Loucy (cell line): ENCODE measurements at regions not wholly inside any gene's neighbourhood (a gene's known extent, or its start where the extent isn't known, plus 50 kb on each side); places are given as distances from the start of the nearest gene placed in this dataset.
"Not testable (repeated sequence)": the region's sequence is repeated elsewhere in the genome, so short reads cannot be mapped to it uniquely, and the experiment has no call there.

Source experiments
- H2AFZ ChIP-seq: fragments of 200-600 bp; sonication (generic); 2 replicates; pipeline ENCODE4 v1.6.0; 2016; ENCODE audit warnings: antibody characterized with exemption, mild to moderate bottlenecking, low read length, moderate library complexity
- H3F3A ChIP-seq: fragments of 200-600 bp; 2 replicates; pipeline ENCODE4 v1.6.0; 2016; ENCODE audit warnings: antibody characterized with exemption, low read depth, mild to moderate bottlenecking
- H3K27me3 ChIP-seq: fragments of 200-600 bp; sonication (generic); 2 replicates; pipeline ENCODE4 v1.6.1; 2014; ENCODE audit warnings: low read length, mild to moderate bottlenecking; ENCODE audit not compliant: insufficient read depth, poor library complexity, severe bottlenecking
- H3K36me3 ChIP-seq: fragments of 200-600 bp; sonication (generic); 2 replicates; pipeline ENCODE4 v1.6.1; 2016; ENCODE audit warnings: low read length; ENCODE audit not compliant: insufficient read depth
- H3K4me1 ChIP-seq: fragments of 200-600 bp; sonication (generic); 2 replicates; pipeline ENCODE4 v1.5.1; 2014; ENCODE audit warnings: low read length, mild to moderate bottlenecking; ENCODE audit not compliant: insufficient read depth, poor library complexity, severe bottlenecking
- H3K4me2 ChIP-seq: fragments of 200-600 bp; sonication (generic); 2 replicates; pipeline ENCODE4 v1.6.0; 2014; ENCODE audit warnings: antibody characterized with exemption, low read length, low read depth, mild to moderate bottlenecking; ENCODE audit not compliant: poor library complexity, severe bottlenecking
- H3K4me3 ChIP-seq: fragments of 200-600 bp; sonication (generic); 2 replicates; pipeline ENCODE4 v1.5.1; 2014; ENCODE audit warnings: low read length, mild to moderate bottlenecking, mixed read lengths; ENCODE audit not compliant: poor library complexity, severe bottlenecking
- H3K79me2 ChIP-seq: fragments of 200-600 bp; sonication (generic); 2 replicates; pipeline ENCODE4 v1.6.1; 2014; ENCODE audit warnings: low read length; ENCODE audit not compliant: insufficient read depth
- H3K9ac ChIP-seq: fragments of 200-600 bp; sonication (generic); 2 replicates; pipeline ENCODE4 v1.6.0; 2014; ENCODE audit warnings: mild to moderate bottlenecking, low read depth, low read length, moderate library complexity; ENCODE audit not compliant: poor library complexity, severe bottlenecking
- H3K9me2 ChIP-seq: fragments of 200-600 bp; sonication (generic); replicated peaks from 2 replicates; pipeline ENCODE4 v1.6.1; 2016; ENCODE audit warnings: low read depth, low read length, mixed read lengths
- H3K9me3 ChIP-seq: fragments of 200-600 bp; sonication (generic); 2 replicates; pipeline ENCODE4 v1.6.1; 2014; ENCODE audit warnings: mild to moderate bottlenecking, antibody characterized with exemption, low read length, low read depth; ENCODE audit not compliant: insufficient read depth
- H4K20me1 ChIP-seq: fragments of 200-600 bp; sonication (generic); 2 replicates; pipeline ENCODE4 v1.6.0; 2014; ENCODE audit warnings: antibody characterized with exemption, low read length, mild to moderate bottlenecking; ENCODE audit not compliant: insufficient read depth, poor library complexity, severe bottlenecking
- EZH2phosphoT487 ChIP-seq: fragments of 200-600 bp; IDR thresholded peaks from 2 replicates; pipeline ENCODE4 v1.6.1; 2018; ENCODE audit warnings: antibody characterized with exemption, mild to moderate bottlenecking, moderate library complexity, borderline replicate concordance
- TF ChIP-seq, protein P1 (sequence below): fragments of 200-600 bp; sonication (generic); conservative IDR thresholded peaks from 2 replicates; pipeline ENCODE4 v1.5.1; 2014; ENCODE audit warnings: mild to moderate bottlenecking, antibody characterized with exemption, low read length

- Histone ChIP-seq H3K9ac (no peak overlapping the region), H4K20me1 (no peaks in the 10 kb centered on the region), H3K4me1 (no peaks in the 10 kb centered on the region), H3K79me2 (no peaks in the 10 kb centered on the region), H3F3A (no peaks in the 10 kb centered on the region), H3K27me3 (no peaks in the 10 kb centered on the region), H3K9me3 (no peaks in the 10 kb centered on the region), H3K4me2 (no peak overlapping the region), H3K9me2 (no peaks in the 10 kb centered on the region), H2AFZ (no peak overlapping the region), H3K4me3 (no peak overlapping the region), H3K36me3 (no peaks in the 10 kb centered on the region)
- TF ChIP-seq, protein P1, sequence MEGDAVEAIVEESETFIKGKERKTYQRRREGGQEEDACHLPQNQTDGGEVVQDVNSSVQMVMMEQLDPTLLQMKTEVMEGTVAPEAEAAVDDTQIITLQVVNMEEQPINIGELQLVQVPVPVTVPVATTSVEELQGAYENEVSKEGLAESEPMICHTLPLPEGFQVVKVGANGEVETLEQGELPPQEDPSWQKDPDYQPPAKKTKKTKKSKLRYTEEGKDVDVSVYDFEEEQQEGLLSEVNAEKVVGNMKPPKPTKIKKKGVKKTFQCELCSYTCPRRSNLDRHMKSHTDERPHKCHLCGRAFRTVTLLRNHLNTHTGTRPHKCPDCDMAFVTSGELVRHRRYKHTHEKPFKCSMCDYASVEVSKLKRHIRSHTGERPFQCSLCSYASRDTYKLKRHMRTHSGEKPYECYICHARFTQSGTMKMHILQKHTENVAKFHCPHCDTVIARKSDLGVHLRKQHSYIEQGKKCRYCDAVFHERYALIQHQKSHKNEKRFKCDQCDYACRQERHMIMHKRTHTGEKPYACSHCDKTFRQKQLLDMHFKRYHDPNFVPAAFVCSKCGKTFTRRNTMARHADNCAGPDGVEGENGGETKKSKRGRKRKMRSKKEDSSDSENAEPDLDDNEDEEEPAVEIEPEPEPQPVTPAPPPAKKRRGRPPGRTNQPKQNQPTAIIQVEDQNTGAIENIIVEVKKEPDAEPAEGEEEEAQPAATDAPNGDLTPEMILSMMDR = no peak
- no peak for TF ChIP-seq EZH2phosphoT487
Observed at GRCh38 chrX:137143864-137144263, 110.1 kb upstream of the GPR101 start.

- not testable (repeated sequence) for H3K27me3 ChIP-seq, H3K9me3 ChIP-seq, H3F3A ChIP-seq, H3K36me3 ChIP-seq, H2AFZ ChIP-seq, H3K9ac ChIP-seq, H3K4me3 ChIP-seq, H3K4me2 ChIP-seq, H3K4me1 ChIP-seq, H3K9me2 ChIP-seq, H3K79me2 ChIP-seq, H4K20me1 ChIP-seq
Observed at GRCh38 chrX:137122651-137123050, 88.9 kb upstream of the GPR101 start.

GRCh38 chrX:137119049-137119448 is 85.3 kb upstream of the GPR101 start:
- Histone ChIP-seq H3K4me3 (no peak overlapping the region), H3K9me2 (no peaks in the 10 kb centered on the region), H3K9me3 (no peaks in the 10 kb centered on the region), H3K27me3 (no peaks in the 10 kb centered on the region), H3K36me3 (no peaks in the 10 kb centered on the region), H3K79me2 (no peaks in the 10 kb centered on the region), H2AFZ (no peak overlapping the region), H3K4me2 (no peak overlapping the region), H3K4me1 (no peaks in the 10 kb centered on the region), H3K9ac (no peak overlapping the region), H3F3A (no peaks in the 10 kb centered on the region), H4K20me1 (no peaks in the 10 kb centered on the region)
- TF ChIP-seq EZH2phosphoT487 = no peak

DNA sequence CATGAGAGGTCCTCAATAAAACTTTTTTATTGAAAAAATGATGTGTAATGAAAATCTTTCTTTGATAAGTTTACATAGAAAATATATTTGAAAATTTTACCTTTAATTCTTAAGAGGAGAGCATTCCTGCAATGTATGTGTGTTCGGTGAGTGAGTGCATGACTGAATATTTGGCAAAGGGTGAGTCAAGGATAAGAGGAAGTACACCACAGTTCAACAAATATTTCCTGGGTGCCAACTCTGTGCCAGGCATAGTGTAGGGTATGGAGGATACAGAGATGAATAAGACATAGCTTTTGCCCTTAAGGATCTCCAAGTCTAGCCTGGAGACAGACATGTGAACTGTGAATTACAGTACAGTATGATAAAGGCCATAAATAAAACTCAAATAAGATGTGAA is 84.7 kb upstream of the GPR101 start:
- H3K4me2 ChIP-seq = no peak overlapping the region
- no peak overlapping the region for H3K9ac ChIP-seq
- no peak for TF ChIP-seq EZH2phosphoT487
- TF ChIP-seq, protein P1 = no peak
- no peak overlapping the region for H3K4me3 ChIP-seq
- H3K79me2 ChIP-seq = no peaks in the 10 kb centered on the region
- no peaks in the 10 kb centered on the region for H3K27me3 ChIP-seq
- no peak overlapping the region for H2AFZ ChIP-seq
- no peaks in the 10 kb centered on the region for H3K9me3 ChIP-seq
- no peaks in the 10 kb centered on the region for H3K9me2 ChIP-seq
- H3K4me1 ChIP-seq = no peaks in the 10 kb centered on the region
- H3K36me3 ChIP-seq = no peaks in the 10 kb centered on the region
- H4K20me1 ChIP-seq = no peaks in the 10 kb centered on the region
- H3F3A ChIP-seq = no peaks in the 10 kb centered on the region
